SH-SY5Y (cell line): ENCODE measurements at regions not wholly inside any gene's neighbourhood (a gene's known extent, or its start where the extent isn't known, plus 50 kb on each side); places are given as distances from the start of the nearest gene placed in this dataset.

ENCODE experiments used
- GATA2 ChIP-seq: IDR thresholded peaks from 2 replicates; pipeline ENCODE4 v1.6.1; 2011; ENCODE audit warnings: mild to moderate bottlenecking, low read depth, low read length
- GATA3 ChIP-seq: IDR thresholded peaks from 2 replicates; pipeline ENCODE4 v1.6.1; 2011; ENCODE audit warnings: low read depth, mild to moderate bottlenecking, low read length, moderate library complexity

DNA sequence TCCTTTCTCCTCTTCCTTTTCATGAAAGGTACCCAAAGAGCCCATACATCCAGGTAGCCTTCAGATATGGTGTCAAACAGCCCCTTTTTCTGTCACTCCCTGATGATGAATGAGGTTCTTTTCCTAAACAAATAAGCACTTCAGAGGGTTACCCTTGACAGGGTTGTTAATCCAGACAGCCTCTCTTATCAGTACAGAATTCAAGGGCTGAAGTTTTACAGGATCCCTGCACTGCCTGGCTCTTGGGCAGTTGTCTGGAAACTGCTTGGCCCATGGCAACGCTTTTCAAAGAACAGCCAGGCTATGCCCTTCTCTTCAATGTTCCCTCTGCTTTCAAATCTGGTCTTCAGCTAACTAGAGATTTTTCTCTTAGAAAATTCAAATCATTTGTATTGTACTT, 352.6 kb upstream of the FAM241A start:
- TF ChIP-seq GATA2 (no peak), GATA3 (no peak)
